ENCODE measurements at regions not wholly inside any gene's neighbourhood (a gene's known extent, or its start where the extent isn't known, plus 50 kb on each side); places are given as distances from the start of the nearest gene placed in this dataset.

DNA sequence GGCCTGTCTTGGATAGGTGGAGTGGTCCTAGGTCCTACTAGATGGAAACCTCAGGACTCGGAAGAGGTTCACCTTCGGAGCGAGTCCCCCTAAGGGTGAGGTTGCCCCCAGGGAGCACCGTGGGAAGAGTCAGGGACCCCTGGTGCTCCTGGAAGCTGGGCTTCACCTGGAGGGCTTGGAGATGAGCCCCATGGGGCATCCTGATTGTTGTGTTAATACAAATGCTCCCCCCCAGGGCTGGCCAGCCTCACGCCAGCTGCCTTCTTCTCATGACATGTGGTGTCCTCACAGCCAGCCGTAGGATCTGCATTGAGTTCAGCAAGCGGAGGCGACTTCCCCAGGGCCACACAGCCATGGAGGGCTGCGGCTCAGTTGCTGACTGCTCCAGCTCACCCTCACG, 1487.5 kb downstream of the BRD1 start:
- Histone ChIP-seq H3K9ac (ENCODE audit: low read depth, low read length, poor library complexity, severe bottlenecking) (no peak overlapping the region), H3K27me3 (ENCODE audit: insufficient read depth, low read length, poor library complexity, severe bottlenecking) (no peaks in the 10 kb centered on the region), H3K4me1 (ENCODE audit: insufficient read depth, low read length, poor library complexity, severe bottlenecking) (no peaks in the 10 kb centered on the region), H3K9me3 (ENCODE audit: insufficient read depth, low read depth, low read length) (peaks cover 11% of the 10 kb centered on the region; the same call in 1 of the 2 replicates), H3K79me2 (ENCODE audit: insufficient read depth, low read length) (no peaks in the 10 kb centered on the region), H3F3A (ENCODE audit: low read depth) (no peaks in the 10 kb centered on the region), H3K4me3 (ENCODE audit: low read length, poor library complexity, severe bottlenecking) (no peak overlapping the region), H4K20me1 (ENCODE audit: insufficient read depth, low read length, poor library complexity, severe bottlenecking) (no peaks in the 10 kb centered on the region), H3K36me3 (ENCODE audit: insufficient read depth, low read length) (no peaks in the 10 kb centered on the region), H3K4me2 (ENCODE audit: low read depth, low read length, poor library complexity, severe bottlenecking) (no peak overlapping the region), H2AFZ (ENCODE audit: low read length) (no peak overlapping the region), H3K9me2 (replicated peaks; ENCODE audit: low read depth, low read length) (no peaks in the 10 kb centered on the region)
- no peak for TF ChIP-seq EZH2phosphoT487 (IDR thresholded peaks at IDR 0.05; ENCODE audit: borderline replicate concordance)
- no peak for TF ChIP-seq CTCF (conservative IDR thresholded peaks at IDR 0.05; ENCODE audit: low read length)

- Histone ChIP-seq H3K36me3 (ENCODE audit: insufficient read depth, low read length) (no peaks in the 10 kb centered on the region), H3K79me2 (ENCODE audit: insufficient read depth, low read length) (no peaks in the 10 kb centered on the region), H2AFZ (ENCODE audit: low read length) (no peak overlapping the region), H3K9me3 (ENCODE audit: insufficient read depth, low read depth, low read length) (peaks cover 11% of the 10 kb centered on the region; the same call in 1 of the 2 replicates), H3K9ac (ENCODE audit: low read depth, low read length, poor library complexity, severe bottlenecking) (no peak overlapping the region), H4K20me1 (ENCODE audit: insufficient read depth, low read length, poor library complexity, severe bottlenecking) (no peaks in the 10 kb centered on the region), H3F3A (ENCODE audit: low read depth) (no peaks in the 10 kb centered on the region), H3K9me2 (replicated peaks; ENCODE audit: low read depth, low read length) (no peaks in the 10 kb centered on the region), H3K4me1 (ENCODE audit: insufficient read depth, low read length, poor library complexity, severe bottlenecking) (no peaks in the 10 kb centered on the region), H3K4me3 (ENCODE audit: low read length, poor library complexity, severe bottlenecking) (no peak overlapping the region), H3K4me2 (ENCODE audit: low read depth, low read length, poor library complexity, severe bottlenecking) (no peak overlapping the region), H3K27me3 (ENCODE audit: insufficient read depth, low read length, poor library complexity, severe bottlenecking) (no peaks in the 10 kb centered on the region)
- TF ChIP-seq CTCF (conservative IDR thresholded peaks at IDR 0.05; ENCODE audit: low read length) (no peak), EZH2phosphoT487 (IDR thresholded peaks at IDR 0.05; ENCODE audit: borderline replicate concordance) (no peak)
Observed at GRCh38 chr22:48338793-48339705, 1488.6 kb downstream of the BRD1 start.

DNA sequence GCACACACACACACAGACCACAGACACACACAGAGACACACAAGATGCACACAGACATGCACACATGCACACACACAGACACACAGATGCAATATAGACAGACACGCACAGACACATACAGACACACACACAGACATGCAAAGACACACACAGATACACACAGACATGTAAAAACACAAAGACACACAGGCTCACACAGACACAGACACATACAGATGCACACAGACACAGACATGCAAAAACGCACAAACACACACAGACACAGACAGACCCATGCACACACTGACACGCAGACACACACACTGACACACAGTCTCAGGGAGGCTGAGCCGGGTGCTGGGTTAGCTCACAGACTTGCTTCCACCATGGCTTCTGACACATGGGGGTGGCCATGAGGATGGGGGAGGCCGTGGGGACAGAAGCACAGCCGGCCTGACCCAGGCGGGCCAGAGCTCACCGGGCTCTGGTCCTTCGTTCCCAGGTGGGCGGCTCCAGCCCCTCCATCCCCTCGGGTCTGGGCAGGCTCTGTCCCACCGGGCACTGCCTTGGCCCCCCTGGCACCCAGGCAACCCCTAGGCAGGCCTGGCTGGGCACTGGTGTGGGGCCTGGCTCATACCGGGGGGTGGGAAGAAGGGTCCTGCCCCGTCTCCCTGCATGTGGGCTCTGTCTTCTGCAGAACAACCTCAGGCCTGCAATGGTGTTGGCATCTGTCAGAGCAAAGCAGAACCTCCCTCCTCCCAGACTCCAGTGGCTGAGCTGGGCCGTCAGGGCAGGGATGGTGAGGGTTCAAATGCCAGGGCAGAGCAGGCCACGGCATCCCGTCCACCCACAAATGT, 1489.5 kb downstream of the BRD1 start:
- no peak overlapping the region for H3K4me3 ChIP-seq (ENCODE audit: low read length, poor library complexity, severe bottlenecking)
- peaks cover 6% of the 10 kb centered on the region; the same call in 1 of the 2 replicates for H3K9me3 ChIP-seq (ENCODE audit: insufficient read depth, low read depth, low read length)
- no peaks in the 10 kb centered on the region for H3K79me2 ChIP-seq (ENCODE audit: insufficient read depth, low read length)
- H2AFZ ChIP-seq (ENCODE audit: low read length): no peak overlapping the region
- TF ChIP-seq CTCF (conservative IDR thresholded peaks at IDR 0.05; ENCODE audit: low read length) (no peak), EZH2phosphoT487 (IDR thresholded peaks at IDR 0.05; ENCODE audit: borderline replicate concordance) (no peak)
- H3K9ac ChIP-seq (ENCODE audit: low read depth, low read length, poor library complexity, severe bottlenecking): no peak overlapping the region
- no peaks in the 10 kb centered on the region for H3K36me3 ChIP-seq (ENCODE audit: insufficient read depth, low read length)
- H3K4me2 ChIP-seq (ENCODE audit: low read depth, low read length, poor library complexity, severe bottlenecking): no peak overlapping the region
- H4K20me1 ChIP-seq (ENCODE audit: insufficient read depth, low read length, poor library complexity, severe bottlenecking): no peaks in the 10 kb centered on the region
- no peaks in the 10 kb centered on the region for H3K9me2 ChIP-seq (replicated peaks; ENCODE audit: low read depth, low read length)
- H3K4me1 ChIP-seq (ENCODE audit: insufficient read depth, low read length, poor library complexity, severe bottlenecking): no peaks in the 10 kb centered on the region
- H3F3A ChIP-seq (ENCODE audit: low read depth): no peaks in the 10 kb centered on the region
- H3K27me3 ChIP-seq (ENCODE audit: insufficient read depth, low read length, poor library complexity, severe bottlenecking): no peaks in the 10 kb centered on the region
